Spinal cord (tissue), 9 donors: ENCODE measurements at regions not wholly inside any gene's neighbourhood (a gene's known extent, or its start where the extent isn't known, plus 50 kb on each side); places are given as distances from the start of the nearest gene placed in this dataset.
A peak's percentile ranks its signal among the peaks of the same experiment; 100 is the strongest.

Source experiments
- DNase-seq, 6 donors: peaks; one replicate each; pipeline versions ENCODE4 v3.0.0 to v3.0.0-alpha.2; 2013 to 2015; ENCODE audit warnings: low spot score in 6 of 6, low read depth in 4 of 6
- H3K27ac ChIP-seq: one replicate; pipeline ENCODE4 v1.5.1; 2013; ENCODE audit warnings: low read depth, low read length, control low read depth
- H3K27me3 ChIP-seq: one replicate; pipeline ENCODE4 v1.6.1; 2013; ENCODE audit warnings: low read length; ENCODE audit not compliant: control insufficient read depth, insufficient read depth
- H3K36me3 ChIP-seq: one replicate; pipeline ENCODE4 v1.6.1; 2013; ENCODE audit warnings: low read length; ENCODE audit not compliant: control insufficient read depth, insufficient read depth
- H3K4me1 ChIP-seq: one replicate; pipeline ENCODE4 v1.6.1; 2013; ENCODE audit warnings: low read length; ENCODE audit not compliant: control insufficient read depth, insufficient read depth
- H3K4me3 ChIP-seq: one replicate; pipeline ENCODE4 v1.5.1; 2013; ENCODE audit warnings: low read depth, low read length, control low read depth
- H3K9me3 ChIP-seq: one replicate; pipeline ENCODE4 v1.6.1; 2013; ENCODE audit warnings: low read length; ENCODE audit not compliant: control insufficient read depth, insufficient read depth
- WGBS: methylation state at CpG from one replicate; pipeline ENCODE4 v1.1.5; 2013; ENCODE audit warnings: missing lambda C conversion rate; ENCODE audit not compliant: insufficient coverage; 5-methylcytosine and 5-hydroxymethylcytosine counted together
- donor health status: healthy.

DNA sequence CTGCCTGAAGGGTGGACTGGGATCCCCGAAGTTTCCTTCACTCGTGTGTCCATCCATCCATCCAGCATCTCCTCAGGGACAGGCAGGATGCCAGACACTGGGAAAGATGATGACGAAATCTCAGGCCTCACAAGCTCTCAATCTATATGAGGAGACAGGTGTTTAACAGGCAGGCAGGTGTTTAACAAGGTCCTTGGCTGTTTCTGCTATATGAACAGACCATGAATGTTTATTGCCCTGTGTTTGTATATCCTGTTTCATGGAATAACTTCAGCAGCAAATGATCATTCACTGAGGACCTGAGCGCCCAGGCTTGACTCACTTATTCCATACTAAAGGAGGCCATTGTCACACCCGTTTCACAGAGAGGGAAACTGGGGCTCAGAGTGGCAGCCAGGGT lies 685.8 kb upstream of the HS6ST1 start:
- WGBS, result 94% methylated on average over 2 of the region's 5 CpGs
- H3K4me3 ChIP-seq, result no peak overlapping the region
- no peak overlapping the region for H3K27ac ChIP-seq
- no peaks in the 10 kb centered on the region for H3K27me3 ChIP-seq
- no peak for DNase-seq
- H3K9me3 ChIP-seq, result no peaks in the 10 kb centered on the region
- no peaks in the 10 kb centered on the region for H3K36me3 ChIP-seq
- H3K4me1 ChIP-seq, result peaks cover 4% of the 10 kb centered on the region

DNA sequence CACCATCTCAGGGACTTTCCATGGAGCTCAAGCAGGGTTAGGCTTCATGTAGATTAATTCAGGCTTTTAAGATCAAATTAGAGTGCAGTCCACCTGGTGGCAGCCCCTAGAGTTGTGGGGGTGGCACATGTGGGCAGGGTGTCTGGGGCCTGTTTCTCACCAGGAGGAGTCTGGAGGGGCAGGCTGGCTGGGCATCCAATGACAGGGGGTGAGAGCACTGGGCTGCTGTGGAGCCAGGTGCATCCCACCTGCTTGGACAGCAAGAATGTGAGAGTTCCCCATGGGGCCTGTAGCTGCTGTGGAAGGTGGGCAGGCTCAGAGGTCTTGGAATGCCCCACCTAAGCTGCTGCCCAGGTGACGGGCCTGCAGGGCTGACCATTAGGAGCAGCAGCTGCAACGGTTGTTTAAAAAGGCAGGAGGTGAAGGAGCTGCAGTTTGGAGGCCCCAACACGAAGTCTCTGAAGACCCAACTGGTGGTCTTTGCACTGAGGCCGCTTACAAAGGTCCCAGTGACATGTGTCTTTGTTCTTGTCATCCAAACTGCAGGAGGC lies 686.3 kb upstream of the HS6ST1 start:
- Histone ChIP-seq H3K36me3 (no peaks in the 10 kb centered on the region), H3K4me3 (no peak overlapping the region), H3K27me3 (no peaks in the 10 kb centered on the region), H3K27ac (no peak overlapping the region), H3K9me3 (no peaks in the 10 kb centered on the region), H3K4me1 (peaks cover 4% of the 10 kb centered on the region)
- no peak for DNase-seq
- WGBS, result 61% methylated on average over 4 of the region's 4 CpGs

DNA sequence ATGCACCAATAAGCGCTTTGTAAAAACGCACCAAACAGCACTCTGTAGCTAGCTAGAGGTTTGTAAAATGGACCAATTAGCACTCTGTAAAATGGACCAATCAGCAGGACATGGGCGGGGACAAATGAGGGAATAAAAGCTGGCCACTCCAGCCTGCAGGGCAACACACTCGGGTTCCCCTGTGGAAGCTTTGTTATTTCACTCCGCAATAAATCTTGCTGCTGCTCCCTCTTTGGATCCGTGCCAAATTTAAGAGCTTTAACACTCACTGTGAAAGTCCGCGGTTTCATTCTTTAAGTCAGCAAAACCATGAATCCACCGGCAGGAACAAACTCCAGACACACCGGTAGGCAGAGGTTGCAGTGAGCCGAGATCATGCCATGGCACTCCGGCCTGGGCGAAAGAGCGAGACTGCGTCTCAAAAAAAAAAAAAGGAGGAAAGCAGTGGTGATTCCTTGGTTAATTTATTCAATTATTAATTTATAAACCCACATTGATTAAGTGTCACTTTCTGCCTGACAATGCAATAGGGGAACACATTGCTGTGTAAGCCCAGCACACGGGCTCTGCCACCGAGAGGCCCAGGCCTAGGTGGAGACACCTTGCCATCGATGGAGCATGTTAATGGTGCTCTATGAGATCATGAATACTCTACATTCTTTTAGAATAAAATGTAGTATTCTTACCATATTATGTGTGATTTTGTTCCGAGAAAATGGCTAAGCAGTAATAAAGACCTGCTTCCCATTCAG lies 687.6 kb upstream of the HS6ST1 start:
- no peaks in the 10 kb centered on the region for H3K27me3 ChIP-seq
- peaks cover 4% of the 10 kb centered on the region for H3K4me1 ChIP-seq
- no peak overlapping the region for H3K27ac ChIP-seq
- H3K36me3 ChIP-seq, result no peaks in the 10 kb centered on the region
- DNase-seq, result peak in 2 of 6 donors; percentile 41 to 76
- H3K4me3 ChIP-seq, result no peak overlapping the region
- no peaks in the 10 kb centered on the region for H3K9me3 ChIP-seq
- 51% methylated on average over 8 of the region's 19 CpGs for WGBS

DNA sequence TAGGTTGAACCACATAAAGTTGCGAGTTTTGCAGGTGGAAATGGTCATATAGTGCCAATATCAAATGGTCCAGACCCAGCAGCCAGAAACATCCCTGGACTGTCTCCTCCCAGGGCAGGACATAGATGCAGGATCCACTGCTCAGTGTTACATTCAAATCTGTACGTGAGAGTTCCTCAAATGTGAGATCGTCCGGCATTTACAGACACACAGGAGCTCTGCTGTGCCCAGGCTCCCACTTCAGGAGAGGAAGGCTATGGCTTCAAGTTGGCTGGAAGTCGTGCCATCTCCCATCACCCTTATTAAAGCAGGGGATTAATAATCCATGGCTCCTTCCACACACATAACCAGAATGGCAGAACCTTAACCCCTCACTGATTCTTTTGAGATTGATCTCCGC lies 688.2 kb upstream of the HS6ST1 start:
- no peak for DNase-seq
- 90% methylated on average over 2 of the region's 6 CpGs for WGBS
- Histone ChIP-seq H3K27me3 (no peaks in the 10 kb centered on the region), H3K27ac (no peak overlapping the region), H3K4me3 (no peak overlapping the region), H3K9me3 (no peaks in the 10 kb centered on the region), H3K36me3 (no peaks in the 10 kb centered on the region), H3K4me1 (peaks cover 4% of the 10 kb centered on the region)

DNA sequence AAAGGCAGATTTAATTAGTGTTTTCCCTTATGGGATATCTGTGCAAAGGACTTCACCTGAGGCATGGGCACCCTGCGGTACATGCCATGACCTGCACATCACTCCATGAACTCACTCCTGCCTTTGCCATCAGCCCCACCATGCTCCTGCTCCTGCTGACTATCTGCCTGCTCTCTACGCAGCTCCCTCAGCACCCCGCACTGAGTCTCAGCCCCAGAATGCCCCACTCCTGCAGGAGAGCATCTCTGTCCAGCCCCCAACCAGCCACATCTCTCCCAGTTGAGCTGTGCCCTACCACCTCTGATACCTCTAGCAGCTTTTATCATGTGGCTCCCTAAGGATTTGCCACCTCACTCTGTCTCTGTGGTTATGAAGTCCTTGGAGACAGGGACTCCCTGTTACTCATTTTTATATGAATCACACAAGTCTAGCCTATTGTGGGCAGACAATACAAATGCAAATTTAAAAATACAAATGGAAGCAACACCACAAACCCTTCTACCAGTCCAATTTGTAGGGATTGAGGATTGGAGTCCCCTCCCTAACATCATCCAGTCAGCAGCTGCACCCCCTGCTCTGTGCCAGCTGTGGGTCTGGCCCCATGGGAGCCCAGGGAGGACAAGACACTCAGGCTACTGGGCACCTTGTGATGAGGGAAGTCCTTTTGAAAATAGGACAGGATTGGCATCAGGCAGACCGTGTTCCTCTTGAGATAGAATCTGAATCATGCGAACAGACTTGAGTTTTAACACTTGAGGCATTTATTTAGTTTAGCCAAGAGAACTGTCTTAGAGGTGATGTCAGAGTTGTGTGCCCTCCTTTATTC lies 689.6 kb upstream of the HS6ST1 start:
- no peak for DNase-seq
- 94% methylated on average over 5 of the region's 5 CpGs for WGBS

DNA sequence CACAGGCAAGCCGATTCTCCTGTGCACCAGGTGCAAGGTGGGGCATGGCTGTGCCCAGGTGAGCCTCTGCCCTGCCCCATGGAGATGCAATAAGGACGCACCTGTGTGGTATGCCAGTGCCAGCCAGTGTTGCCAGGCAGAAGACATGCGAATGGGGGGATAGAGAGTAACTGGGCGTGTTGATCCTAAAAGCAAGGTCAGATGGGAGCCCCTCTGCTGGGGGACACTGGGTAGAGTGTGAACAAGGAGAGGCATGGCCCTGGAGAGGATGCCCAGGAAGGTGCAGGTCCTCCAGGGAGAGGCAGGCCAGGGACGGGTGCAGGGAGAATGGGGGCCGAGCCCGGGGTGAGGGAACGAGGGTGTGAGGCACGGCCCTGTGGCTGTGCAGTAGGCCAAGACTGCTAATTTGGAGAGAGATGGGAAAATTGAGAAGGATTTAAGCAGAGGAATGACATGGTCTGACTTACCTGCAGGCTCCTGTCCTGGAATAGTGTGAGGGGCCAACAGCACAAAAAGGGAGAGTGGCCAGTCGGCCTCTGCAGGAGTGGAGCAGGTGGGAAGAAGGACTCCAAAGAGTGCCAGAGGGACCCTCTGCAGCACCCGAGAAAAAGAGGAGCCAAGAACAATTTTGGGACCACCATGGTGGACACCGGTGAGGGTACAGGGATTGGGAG lies 690.4 kb upstream of the HS6ST1 start:
- 91% methylated on average over 12 of the region's 12 CpGs for WGBS
- Histone ChIP-seq H3K27ac (no peak overlapping the region), H3K36me3 (no peaks in the 10 kb centered on the region), H3K9me3 (no peaks in the 10 kb centered on the region), H3K4me1 (peaks cover 4% of the 10 kb centered on the region), H3K27me3 (no peaks in the 10 kb centered on the region), H3K4me3 (no peak overlapping the region)
- DNase-seq, result no peak

More for the DNA sequence above, 689.6 kb upstream of the HS6ST1 start:
- Histone ChIP-seq H3K9me3 (no peaks in the 10 kb centered on the region), H3K36me3 (no peaks in the 10 kb centered on the region), H3K4me1 (peaks cover 4% of the 10 kb centered on the region), H3K27me3 (no peaks in the 10 kb centered on the region), H3K27ac (no peak overlapping the region), H3K4me3 (no peak overlapping the region)

DNA sequence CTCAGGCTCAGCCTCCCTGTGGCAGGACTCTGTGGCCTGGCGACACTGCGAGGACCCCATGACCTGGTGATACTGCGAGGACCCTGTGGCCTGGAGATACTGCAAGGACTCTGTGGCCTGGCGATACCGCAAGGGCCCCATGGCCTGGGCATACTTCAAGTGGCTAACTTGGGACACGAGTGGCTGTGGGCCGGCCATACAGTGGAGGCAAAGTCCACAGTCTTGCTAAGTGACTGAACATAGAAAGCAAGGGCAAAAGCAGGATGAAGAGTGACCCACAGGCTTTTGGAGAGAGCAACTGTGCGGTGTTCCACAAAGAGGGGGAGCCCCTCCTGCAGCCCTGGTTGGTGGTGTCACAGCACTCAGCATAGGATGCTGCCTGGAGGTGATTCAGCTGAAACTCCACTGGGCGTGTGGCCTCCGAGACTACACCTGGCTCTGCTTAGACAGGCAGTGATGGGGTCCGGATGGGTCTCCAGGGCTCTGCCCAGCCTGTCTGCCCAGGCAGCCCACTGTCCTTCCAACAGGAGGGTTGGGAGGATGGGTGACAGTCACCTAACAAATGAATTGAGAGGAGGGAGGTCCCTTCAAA lies 691.0 kb upstream of the HS6ST1 start:
- Histone ChIP-seq H3K36me3 (no peaks in the 10 kb centered on the region), H3K27ac (no peak overlapping the region), H3K4me3 (no peak overlapping the region), H3K4me1 (peaks cover 4% of the 10 kb centered on the region), H3K27me3 (no peaks in the 10 kb centered on the region), H3K9me3 (no peaks in the 10 kb centered on the region)
- no peak for DNase-seq
- 95% methylated on average over 11 of the region's 11 CpGs for WGBS

DNA sequence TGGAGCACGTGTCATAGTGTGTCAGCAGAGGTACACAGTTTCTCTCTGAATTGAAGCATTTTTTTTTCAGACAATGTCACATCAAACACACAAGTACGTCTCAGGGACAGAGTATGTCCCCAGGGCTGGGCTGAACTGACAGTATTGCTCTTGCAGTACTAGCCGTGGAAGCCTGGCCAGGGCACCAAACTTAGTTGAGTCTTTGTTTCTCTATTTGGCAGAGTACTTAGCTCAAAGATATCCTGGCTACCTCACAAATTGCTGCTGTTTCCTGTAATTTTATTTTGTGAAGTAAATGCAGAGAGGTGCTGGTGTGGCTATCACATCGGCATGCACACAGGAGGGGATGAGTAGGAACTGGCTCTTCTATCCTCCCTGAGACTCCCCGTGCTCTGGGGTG lies 691.6 kb upstream of the HS6ST1 start:
- Histone ChIP-seq H3K4me3 (no peak overlapping the region), H3K27ac (no peak overlapping the region), H3K36me3 (no peaks in the 10 kb centered on the region), H3K9me3 (no peaks in the 10 kb centered on the region), H3K27me3 (no peaks in the 10 kb centered on the region), H3K4me1 (peaks cover 7% of the 10 kb centered on the region)
- 96% methylated on average over 4 of the region's 5 CpGs for WGBS
- DNase-seq, result no peak

DNA sequence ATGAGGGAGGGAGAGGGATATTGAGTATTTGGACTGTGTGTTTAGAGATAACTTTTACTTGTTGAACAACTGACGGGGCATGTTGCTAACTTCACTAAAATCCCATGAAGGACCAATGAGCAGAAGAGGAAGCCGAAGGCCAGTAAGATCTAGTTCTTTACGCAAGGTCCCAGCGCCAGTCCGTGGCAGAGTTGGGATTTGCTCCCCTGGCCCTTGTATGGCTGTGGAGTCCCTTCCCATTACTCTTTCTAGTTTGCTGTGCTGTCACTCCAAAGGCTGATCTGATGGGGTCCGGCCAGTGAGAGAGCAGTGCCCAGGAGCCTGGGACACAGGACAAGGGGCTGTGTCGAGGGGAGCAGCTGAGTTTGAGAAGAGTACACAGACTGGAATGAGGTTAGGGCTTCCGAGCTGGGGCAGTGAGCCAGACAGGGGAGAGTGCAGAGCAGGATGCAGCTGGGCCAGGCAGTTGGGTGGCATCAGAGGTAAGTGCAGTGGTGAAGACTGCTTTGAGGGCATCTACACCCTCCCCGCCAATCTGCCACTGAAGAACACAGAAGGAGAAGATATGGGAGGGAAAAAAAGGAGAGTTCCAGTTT lies 692.9 kb upstream of the HS6ST1 start:
- H3K27me3 ChIP-seq, result no peaks in the 10 kb centered on the region
- DNase-seq, result no peak
- 78% methylated on average over 9 of the region's 9 CpGs for WGBS

More for the DNA sequence above, 692.9 kb upstream of the HS6ST1 start:
- Histone ChIP-seq H3K4me3 (no peak overlapping the region), H3K9me3 (no peaks in the 10 kb centered on the region), H3K27ac (no peak overlapping the region), H3K4me1 (peaks cover 3% of the 10 kb centered on the region), H3K36me3 (no peaks in the 10 kb centered on the region)
